Esophagus squamous epithelium (tissue), 5 donors: ENCODE measurements at regions not wholly inside any gene's neighbourhood (a gene's known extent, or its start where the extent isn't known, plus 50 kb on each side); places are given as distances from the start of the nearest gene placed in this dataset.

ENCODE experiments used
- DNase-seq: peaks from one replicate; lab custom pipeline; 2025; lab: John Stamatoyannopoulos, UW
- H3K27ac ChIP-seq, 4 donors: fragments of 200-600 bp; sonication (generic); one replicate each; pipeline ENCODE4 v1.5.1; 2016 to 2019; ENCODE audit warnings: mild to moderate bottlenecking in 1 of 4
- H3K27me3 ChIP-seq, 4 donors: fragments of 200-600 bp; sonication (generic); 1 replicate in 3 of 4; 2 replicates in 1 of 4; pipeline versions ENCODE4 v1.5.1 to v1.6.0; 2017 to 2021; ENCODE audit warnings: antibody characterized with exemption in 1 of 4
- H3K36me3 ChIP-seq, 3 donors: fragments of 200-600 bp; sonication (generic); one replicate each; pipeline ENCODE4 v1.5.1; 2016 to 2019
- H3K4me1 ChIP-seq, 3 donors: fragments of 200-600 bp; sonication (generic); one replicate each; pipeline ENCODE4 v1.5.1; 2017 to 2019
- H3K4me3 ChIP-seq, 4 donors: fragments of 200-600 bp; sonication (generic); 1 replicate in 3 of 4; 2 replicates in 1 of 4; pipeline ENCODE4 v1.5.1; 2016 to 2019; ENCODE audit warnings: mild to moderate bottlenecking in 2 of 4, moderate library complexity in 1 of 4
- H3K9me3 ChIP-seq, 3 donors: fragments of 200-600 bp; sonication (generic); one replicate each; pipeline ENCODE4 v1.5.1; 2016 to 2019
- CTCF ChIP-seq, 6 experiments: fragments of 450-650 bp in 4 of 6; fragments of 200-600 bp in 2 of 6; sonication (generic) in 2 of 6; IDR thresholded peaks; one replicate each; pipeline ENCODE4 v1.5.1; 2016 to 2019; ENCODE audit warnings: antibody characterized with exemption in 6 of 6, mild to moderate bottlenecking in 4 of 6, moderate library complexity in 4 of 6
- POLR2A ChIP-seq, 4 donors: fragments of 450-650 bp; IDR thresholded peaks; one replicate each; pipeline ENCODE4 v1.6.1; 2017; ENCODE audit warnings: antibody characterized with exemption in 4 of 4, mild to moderate bottlenecking in 4 of 4, moderate library complexity in 3 of 4
- WGBS, 2 donors: methylation state at CpG; one replicate each; pipeline ENCODE4 v1.1.5; 2018; 5-methylcytosine and 5-hydroxymethylcytosine counted together
- intact Hi-C: fragments of 100-400 bp; cut with DNase I; formaldehyde crosslinking; loops from one replicate; pipeline ENCODE4 v1.15.0; 2022
- donor health status: DM: yes; HTN: yes; CAD: no.

GRCh38 chr4:94011190-94011589, 182.6 kb downstream of the ATOH1 start:
- Histone ChIP-seq H3K36me3 (no peaks in the 10 kb centered on the region), H3K27ac (no peak overlapping the region), H3K4me1 (no peaks in the 10 kb centered on the region), H3K27me3 (no peaks in the 10 kb centered on the region), H3K4me3 (no peak overlapping the region), H3K9me3 (no peaks in the 10 kb centered on the region)
- 43 to 74% methylated on average over 2 of the region's 2 CpGs for WGBS, 2 donors
- no peak for DNase-seq
- no peak for TF ChIP-seq POLR2A (IDR thresholded peaks at IDR 0.05)
- no peak for TF ChIP-seq CTCF (IDR thresholded peaks at IDR 0.05)
- intact Hi-C loops: no loop called here

- no peaks in the 10 kb centered on the region for H3K27me3 ChIP-seq
- intact Hi-C loops: no loop called here
- H3K36me3 ChIP-seq: no peaks in the 10 kb centered on the region
- H3K27ac ChIP-seq: no peak overlapping the region
- 74 to 81% methylated on average over 3 of the region's 3 CpGs for WGBS, 2 donors
- DNase-seq: no peak
- H3K9me3 ChIP-seq: no peaks in the 10 kb centered on the region
- no peak for TF ChIP-seq CTCF (IDR thresholded peaks at IDR 0.05)
- TF ChIP-seq POLR2A (IDR thresholded peaks at IDR 0.05): no peak
- no peaks in the 10 kb centered on the region for H3K4me1 ChIP-seq
- H3K4me3 ChIP-seq: no peak overlapping the region
Observed at GRCh38 chr4:94014484-94015136, 186.1 kb downstream of the ATOH1 start.

GRCh38 chr4:94015956-94016355, 187.4 kb downstream of the ATOH1 start:
- Histone ChIP-seq H3K9me3 (no peaks in the 10 kb centered on the region), H3K4me1 (no peaks in the 10 kb centered on the region), H3K36me3 (no peaks in the 10 kb centered on the region), H3K27ac (no peak overlapping the region), H3K27me3 (no peaks in the 10 kb centered on the region), H3K4me3 (no peak overlapping the region)
- intact Hi-C loops: no loop called here
- TF ChIP-seq POLR2A (IDR thresholded peaks at IDR 0.05) (no peak), CTCF (IDR thresholded peaks at IDR 0.05) (no peak)
- WGBS, 2 donors: 95 to 100% methylated on average over 1 of the region's 1 CpG
- DNase-seq: no peak

- Histone ChIP-seq H3K27ac (no peak overlapping the region), H3K9me3 (no peaks in the 10 kb centered on the region), H3K4me1 (no peaks in the 10 kb centered on the region), H3K4me3 (no peak overlapping the region), H3K36me3 (no peaks in the 10 kb centered on the region), H3K27me3 (no peaks in the 10 kb centered on the region)
- no peak for TF ChIP-seq CTCF (IDR thresholded peaks at IDR 0.05)
- TF ChIP-seq POLR2A (IDR thresholded peaks at IDR 0.05): no peak
- intact Hi-C loops: no loop called here
- no peak for DNase-seq
- 29 to 43% methylated on average over 2 of the region's 2 CpGs for WGBS, 2 donors
Observed at GRCh38 chr4:94032754-94033153, 174.9 kb upstream of the SMARCAD1 start.

- Histone ChIP-seq H3K27me3 (no peaks in the 10 kb centered on the region), H3K4me1 (no peaks in the 10 kb centered on the region), H3K27ac (no peak overlapping the region), H3K36me3 (no peaks in the 10 kb centered on the region), H3K4me3 (no peak overlapping the region), H3K9me3 (no peaks in the 10 kb centered on the region)
- no peak for DNase-seq
- intact Hi-C loops: no loop called here
- 45 to 81% methylated on average over 2 of the region's 2 CpGs for WGBS, 2 donors
- TF ChIP-seq POLR2A (IDR thresholded peaks at IDR 0.05): no peak
- no peak for TF ChIP-seq CTCF (IDR thresholded peaks at IDR 0.05)
Observed at GRCh38 chr4:94036964-94037363, 170.7 kb upstream of the SMARCAD1 start.
